NCI-H2196 treated with DMSO at 0.1 percent for 48 hours (cell line): ENCODE measurements at regions not wholly inside any gene's neighbourhood (a gene's known extent, or its start where the extent isn't known, plus 50 kb on each side); places are given as distances from the start of the nearest gene placed in this dataset.

Experiments used
- DNase-seq: peaks from one replicate; lab custom pipeline; 2025; ENCODE audit not compliant: unreplicated experiment; lab: John Stamatoyannopoulos, UW

DNA sequence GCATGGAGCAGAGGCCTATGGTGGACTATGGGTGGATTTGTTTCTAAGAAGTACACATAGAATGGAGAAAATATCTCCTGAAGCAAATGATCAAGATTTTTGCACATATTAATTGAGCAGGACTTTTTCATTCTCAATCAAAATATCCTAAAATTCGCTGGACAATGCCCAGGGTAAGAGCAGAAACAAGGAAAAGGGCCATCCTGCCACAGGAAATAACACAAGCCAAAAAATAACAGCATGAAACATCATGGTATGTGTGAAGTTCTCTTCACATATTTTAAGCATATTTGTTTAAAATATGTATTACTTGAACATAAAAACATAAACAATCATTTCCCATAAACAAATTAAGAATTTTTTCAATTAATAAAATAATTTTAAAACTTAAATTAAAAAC is 868.9 kb downstream of the EPHA7 start:
- DNase-seq, result no peak

GRCh38 chr6:92545861-92546260 is 873.5 kb downstream of the EPHA7 start:
- no peak for DNase-seq

- DNase-seq, result no peak
Observed at GRCh38 chr6:92541448-92542060, 877.8 kb downstream of the EPHA7 start.

- no peak for DNase-seq
Observed at GRCh38 chr6:92538926-92539325, 880.4 kb downstream of the EPHA7 start.

DNA sequence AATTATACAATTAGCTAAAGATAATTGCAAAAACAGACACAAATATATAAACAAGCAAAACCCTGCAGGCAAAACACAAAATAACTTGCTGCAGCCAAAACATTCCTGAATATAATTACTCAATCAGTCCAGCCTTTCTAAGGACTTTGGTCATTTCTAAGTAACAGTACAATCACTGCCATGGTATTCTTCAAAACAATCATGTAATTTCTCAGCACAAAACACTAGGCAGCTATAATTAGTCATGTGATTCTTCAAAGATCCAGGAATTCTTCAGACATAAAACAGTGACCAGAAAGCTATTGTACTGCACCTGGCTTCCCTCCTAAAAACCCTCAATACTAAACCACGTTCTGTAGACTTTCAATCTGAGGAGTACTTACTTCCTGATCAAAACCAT is 881.1 kb downstream of the EPHA7 start:
- no peak for DNase-seq

- DNase-seq, result no peak
Observed at GRCh38 chr6:92534109-92534508, 885.2 kb downstream of the EPHA7 start.

DNA sequence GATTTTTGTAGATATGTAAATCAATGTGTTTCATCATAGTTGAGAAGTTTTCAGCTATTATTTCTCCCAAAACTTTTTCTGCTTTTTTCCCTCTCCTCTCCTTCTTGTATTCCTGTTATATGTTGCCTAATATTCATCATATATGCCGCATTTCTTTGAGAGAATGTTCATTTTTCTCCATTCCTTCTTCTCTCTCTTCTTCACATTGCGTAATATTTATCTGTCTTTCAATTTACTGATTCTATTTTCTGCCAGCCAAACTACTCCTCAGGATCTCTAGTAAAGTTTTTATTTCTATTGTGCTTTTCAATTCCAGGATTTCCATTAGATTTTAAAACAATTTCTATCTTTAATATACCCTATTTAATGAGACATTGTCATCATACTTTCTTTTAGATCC is 896.8 kb downstream of the EPHA7 start:
- DNase-seq, result no peak

- no peak for DNase-seq
Observed at GRCh38 chr6:92521553-92521952, 897.8 kb downstream of the EPHA7 start.

DNA sequence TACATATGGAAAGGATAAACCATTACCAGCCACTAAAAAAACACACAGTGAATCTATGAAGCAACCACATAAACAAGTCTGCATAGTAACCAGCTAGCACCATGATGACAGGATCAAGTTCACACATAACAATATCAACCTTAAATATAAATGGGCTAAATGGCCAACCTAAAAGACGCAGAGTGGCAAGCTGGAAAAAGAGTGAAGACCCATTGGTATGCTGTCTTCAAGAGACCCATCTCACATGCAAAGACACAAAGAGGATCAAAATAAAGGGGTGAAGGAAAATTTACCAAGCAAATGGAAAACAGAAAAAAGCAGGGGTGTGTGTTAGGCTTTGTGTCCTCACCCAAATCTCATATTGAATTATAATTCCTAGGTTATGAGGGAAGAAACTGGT is 909.2 kb downstream of the EPHA7 start:
- no peak for DNase-seq

DNA sequence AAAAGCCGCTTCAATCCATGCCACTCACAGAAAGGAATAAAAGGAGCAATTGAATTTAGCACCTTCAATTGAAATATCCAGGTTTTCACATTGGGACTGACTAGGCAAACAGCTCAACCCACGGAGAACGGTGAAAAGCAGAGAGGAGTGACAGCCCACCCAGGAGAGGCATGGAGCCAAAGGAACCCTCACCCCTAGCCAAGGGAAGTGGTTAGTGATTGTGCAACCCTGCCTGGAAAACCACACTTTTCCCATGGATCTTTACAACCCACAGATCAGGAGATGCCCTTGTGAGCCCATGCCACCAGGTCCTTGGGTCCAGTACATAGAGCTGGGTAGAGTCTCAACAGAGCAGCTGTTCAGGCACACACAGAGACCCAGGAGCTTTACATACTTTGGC is 911.8 kb downstream of the EPHA7 start:
- DNase-seq, result no peak

- no peak for DNase-seq
Observed at GRCh38 chr6:92504509-92504908, 914.9 kb downstream of the EPHA7 start.

GRCh38 chr6:92497281-92497680 is 922.1 kb downstream of the EPHA7 start:
- DNase-seq, result no peak

GRCh38 chr6:92496527-92496926 is 922.8 kb downstream of the EPHA7 start:
- DNase-seq, result no peak

DNA sequence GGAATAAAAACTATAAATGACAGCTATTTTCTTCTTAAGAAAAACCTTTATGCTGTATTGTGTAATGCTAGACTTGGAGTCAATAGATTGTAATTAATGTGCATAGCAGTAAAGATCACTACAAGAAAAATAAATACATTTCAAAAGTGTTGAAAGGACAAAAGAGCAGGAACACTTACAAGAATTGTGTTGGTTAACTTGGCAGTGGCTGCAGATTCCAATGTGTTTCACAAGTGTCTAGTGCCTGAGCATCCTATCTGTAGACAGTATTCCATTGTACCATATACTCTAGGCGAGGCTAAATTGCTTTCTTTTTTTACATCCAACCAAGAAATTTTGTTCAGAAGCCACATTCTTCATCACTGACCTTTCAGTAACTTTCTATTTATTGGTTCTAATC is 924.1 kb downstream of the EPHA7 start:
- no peak for DNase-seq

GRCh38 chr6:92485487-92485886 is 933.9 kb downstream of the EPHA7 start:
- no peak for DNase-seq

DNA sequence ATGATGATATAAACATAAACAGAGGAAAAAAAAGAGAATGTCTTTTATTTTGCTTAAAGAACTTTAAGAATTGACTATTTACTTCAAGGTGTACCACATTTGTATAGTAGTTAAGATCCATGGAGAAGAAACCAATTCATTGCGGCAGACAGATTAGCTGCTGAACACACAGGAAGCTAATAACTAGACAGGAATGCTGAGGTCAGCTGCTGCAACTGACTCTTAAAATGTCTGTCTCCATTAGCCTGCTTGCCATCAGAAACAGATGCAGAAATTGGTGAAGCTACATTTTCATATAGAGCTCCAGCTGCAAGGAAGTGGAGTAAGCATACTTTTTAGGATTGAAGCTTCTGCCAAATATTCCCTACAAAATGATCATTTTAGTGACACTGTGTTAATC is 939.5 kb downstream of the EPHA7 start:
- no peak for DNase-seq

GRCh38 chr6:92473056-92473455 is 946.3 kb downstream of the EPHA7 start:
- no peak for DNase-seq

DNA sequence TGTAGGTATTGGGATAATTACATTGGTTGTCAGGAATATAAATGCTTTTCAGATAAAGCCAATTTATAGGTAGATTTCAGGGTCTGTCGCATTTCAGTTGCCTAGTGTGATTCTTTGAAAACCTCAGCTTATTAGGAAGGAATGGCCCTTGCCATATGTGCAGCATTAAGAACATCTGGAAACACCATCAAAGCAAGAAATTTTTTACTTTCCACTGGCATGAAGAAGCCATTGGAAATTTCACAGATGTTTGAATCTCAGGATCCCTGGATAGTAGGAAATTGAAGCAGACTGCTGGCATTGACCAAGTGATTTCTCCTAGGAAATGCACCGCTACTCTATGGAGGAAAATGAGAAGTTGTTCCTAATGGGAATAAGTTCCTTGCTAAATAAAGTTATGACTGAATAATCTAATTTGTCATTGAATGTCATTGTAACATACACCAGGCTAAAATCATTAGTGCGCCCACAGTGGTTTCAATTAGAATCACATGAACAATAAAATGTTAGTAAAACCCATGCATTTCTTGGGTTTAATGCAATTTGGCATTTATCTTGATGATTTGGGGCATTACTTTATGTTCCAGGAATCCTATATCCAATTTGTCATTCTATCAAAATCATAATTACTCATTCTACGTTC is 950.1 kb downstream of the EPHA7 start:
- no peak for DNase-seq

GRCh38 chr6:92468066-92468465 is 951.3 kb downstream of the EPHA7 start:
- no peak for DNase-seq

- no peak for DNase-seq
Observed at GRCh38 chr6:92460133-92460532, 959.2 kb downstream of the EPHA7 start.

GRCh38 chr6:92459606-92460005 is 959.8 kb downstream of the EPHA7 start:
- DNase-seq, result no peak

GRCh38 chr6:92446052-92446451 is 973.3 kb downstream of the EPHA7 start:
- DNase-seq, result no peak

DNA sequence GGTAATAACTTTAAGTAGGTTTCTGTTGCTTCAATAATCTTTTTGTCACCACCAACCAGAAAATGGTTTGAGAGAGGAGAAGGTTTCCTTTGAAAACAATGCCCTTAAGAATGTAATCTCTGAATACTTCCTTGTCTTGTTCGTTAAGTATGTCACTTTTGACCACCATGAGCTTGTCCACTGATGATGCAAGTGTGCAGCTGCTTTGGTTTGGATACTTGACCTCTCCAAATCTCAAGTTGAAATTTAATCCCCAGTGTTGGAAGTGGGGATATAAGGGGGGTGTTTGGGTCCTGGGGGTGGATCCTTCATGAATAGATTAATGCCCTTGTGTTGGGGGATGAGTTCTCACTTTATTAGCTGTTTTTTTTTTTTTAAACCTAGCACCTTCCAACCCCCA is 985.4 kb downstream of the EPHA7 start:
- DNase-seq, result no peak
